H1 (cell line): ENCODE measurements at regions not wholly inside any gene's neighbourhood (a gene's known extent, or its start where the extent isn't known, plus 50 kb on each side); places are given as distances from the start of the nearest gene placed in this dataset.

ENCODE experiments used
- CTCF ChIA-PET: fragments of 300-600 bp; sonication (Branson Sonifier 250); formaldehyde crosslinking; loops from one replicate; lab custom pipeline; 2021; ENCODE audit not compliant: partially characterized antibody; lab: Charles Lee
- POLR2A ChIA-PET: fragments of 300-600 bp; sonication (Branson Sonifier 250); formaldehyde crosslinking; loops from one replicate; lab custom pipeline; 2021; ENCODE audit warnings: inconsistent platforms; ENCODE audit not compliant: partially characterized antibody; lab: Charles Lee
- DNase-seq, 2 experiments: peaks; one replicate each; pipeline versions ENCODE4 v3.0.0 to v3.0.0-alpha.2; 2010 to 2022; ENCODE audit warnings: low spot score in 2 of 2, low read depth in 1 of 2, mixed read lengths in 1 of 2
- FAIRE-seq: peaks from 2 replicates; lab custom pipeline; 2011; peaks lifted over from hg19 to GRCh38; lab: Jason Lieb, UNC
- H2AFZ ChIP-seq: 2 replicates; pipeline ENCODE4 v1.8.1; 2012; ENCODE audit warnings: low read length, inconsistent platforms
- H2AK5ac ChIP-seq: 2 replicates; pipeline ENCODE4 v1.6.1; 2013; ENCODE audit warnings: low read depth, low read length
- H2BK120ac ChIP-seq: replicated peaks from 2 replicates; pipeline ENCODE3; 2013; ENCODE audit warnings: low read depth, low read length, inconsistent platforms
- H2BK12ac ChIP-seq: 2 replicates; pipeline ENCODE4 v1.6.1; 2013; ENCODE audit warnings: low read depth, low read length
- H2BK15ac ChIP-seq: 2 replicates; pipeline ENCODE4 v1.6.1; 2013; ENCODE audit warnings: low read length
- H2BK20ac ChIP-seq: 2 replicates; pipeline ENCODE4 v1.6.1; 2013; ENCODE audit warnings: low read length
- H2BK5ac ChIP-seq: 2 replicates; pipeline ENCODE4 v1.6.1; 2013; ENCODE audit warnings: low read depth, low read length
- H3K14ac ChIP-seq: 2 replicates; pipeline ENCODE4 v1.6.1; 2013; ENCODE audit warnings: inconsistent platforms; ENCODE audit not compliant: insufficient read length
- H3K18ac ChIP-seq: 2 replicates; pipeline ENCODE4 v1.6.1; 2013; ENCODE audit warnings: low read length; ENCODE audit errors: extremely low read depth
- H3K23ac ChIP-seq: 2 replicates; pipeline ENCODE4 v1.6.1; 2013; ENCODE audit warnings: inconsistent platforms; ENCODE audit not compliant: insufficient read length
- H3K23me2 ChIP-seq: 2 replicates; pipeline ENCODE4 v1.6.1; 2013; ENCODE audit warnings: low read depth, low read length
- H3K27ac ChIP-seq: 2 replicates; pipeline ENCODE4 v1.6.1; 2011; ENCODE audit warnings: low read depth, low read length, inconsistent platforms
- H3K27me3 ChIP-seq, 4 experiments: replicated peaks in 1 of 4; 1 replicate in 1 of 4; 2 replicates in 3 of 4; pipeline versions ENCODE4 v1.6.1 to v1.8.1; 2011 to 2013; ENCODE audit warnings: low read length in 3 of 4, mild to moderate bottlenecking in 3 of 4, inconsistent platforms in 2 of 4, mixed read lengths in 2 of 4, moderate library complexity in 1 of 4; ENCODE audit not compliant: control insufficient read depth in 3 of 4, insufficient read depth in 3 of 4; ENCODE audit errors: extremely low read depth in 1 of 4
- H3K36me3 ChIP-seq, 4 experiments: 2 replicates each; pipeline versions ENCODE4 v1.6.1 to v1.8.1; 2011 to 2013; ENCODE audit warnings: mild to moderate bottlenecking in 4 of 4, low read length in 3 of 4, moderate library complexity in 2 of 4, control low read depth in 1 of 4, inconsistent platforms in 1 of 4; ENCODE audit not compliant: insufficient read depth in 4 of 4, control insufficient read depth in 2 of 4
- H3K4ac ChIP-seq: replicated peaks from 2 replicates; pipeline ENCODE3; 2013; ENCODE audit warnings: low read length, low read depth, mixed read lengths, inconsistent platforms; ENCODE audit not compliant: insufficient read length
- H3K4me1 ChIP-seq, 4 experiments: replicated peaks in 1 of 4; 1 replicate in 1 of 4; 2 replicates in 3 of 4; pipeline versions ENCODE4 v1.6.1 to v1.8.1; 2011 to 2013; ENCODE audit warnings: low read length in 3 of 4, inconsistent platforms in 2 of 4, mixed read lengths in 1 of 4; ENCODE audit not compliant: insufficient read depth in 4 of 4, control insufficient read depth in 3 of 4
- H3K4me2 ChIP-seq, 2 experiments: 2 replicates each; pipeline versions ENCODE4 v1.6.1 to v1.8.1; 2011 to 2013; ENCODE audit warnings: low read depth in 2 of 2, low read length in 2 of 2, control low read depth in 1 of 2, inconsistent platforms in 1 of 2, mild to moderate bottlenecking in 1 of 2; ENCODE audit not compliant: insufficient read depth in 1 of 2
- H3K4me3 ChIP-seq, 4 experiments: fragments of 200-600, 300-600 bp in 1 of 4; sonication (generic), shearing (Covaris generic), sonication (Bioruptor Twin) in 1 of 4; 2 replicates each; pipeline versions ENCODE4 v1.5.1 to v1.8.1; 2011 to 2016; ENCODE audit warnings: low read length in 4 of 4, low read depth in 3 of 4, control low read depth in 2 of 4, inconsistent platforms in 2 of 4, mild to moderate bottlenecking in 2 of 4, mixed read lengths in 1 of 4, moderate library complexity in 1 of 4; ENCODE audit not compliant: insufficient read depth in 2 of 4; ENCODE audit errors: extremely low read depth in 1 of 4
- H3K56ac ChIP-seq: replicated peaks from 2 replicates; pipeline ENCODE3; 2013; ENCODE audit warnings: low read depth, mild to moderate bottlenecking, mixed read lengths, low read length, inconsistent platforms; ENCODE audit not compliant: insufficient read length
- H3K79me1 ChIP-seq: 2 replicates; pipeline ENCODE4 v1.6.1; 2013; ENCODE audit warnings: low read depth, low read length, control low read depth
- H3K79me2 ChIP-seq, 2 experiments: 2 replicates each; pipeline versions ENCODE4 v1.6.1 to v1.8.1; 2012 to 2013; ENCODE audit warnings: low read length in 2 of 2, mild to moderate bottlenecking in 2 of 2, inconsistent platforms in 1 of 2; ENCODE audit not compliant: insufficient read depth in 2 of 2, control insufficient read depth in 1 of 2
- H3K9ac ChIP-seq, 4 experiments: replicated peaks in 1 of 4; 1 replicate in 1 of 4; 2 replicates in 3 of 4; pipeline versions ENCODE4 v1.6.1 to v1.8.1; 2011 to 2013; ENCODE audit warnings: low read depth in 3 of 4, low read length in 3 of 4, control low read depth in 2 of 4, mild to moderate bottlenecking in 2 of 4, moderate library complexity in 2 of 4, inconsistent platforms in 1 of 4; ENCODE audit errors: extremely low read depth in 1 of 4
- H3K9me3 ChIP-seq, 2 experiments: 2 replicates each; pipeline versions ENCODE4 v1.6.1 to v1.8.1; 2012 to 2013; ENCODE audit warnings: mild to moderate bottlenecking in 2 of 2, moderate library complexity in 2 of 2, control low read depth in 1 of 2, inconsistent platforms in 1 of 2, low read depth in 1 of 2, low read length in 1 of 2, mixed read lengths in 1 of 2; ENCODE audit not compliant: insufficient read depth in 2 of 2
- H4K20me1 ChIP-seq, 2 experiments: replicated peaks in 1 of 2; 2 replicates each; pipeline versions ENCODE3 to v1.8.1; 2011 to 2013; ENCODE audit warnings: inconsistent platforms in 2 of 2, low read length in 2 of 2, mild to moderate bottlenecking in 1 of 2; ENCODE audit not compliant: insufficient read depth in 2 of 2, control insufficient read depth in 1 of 2
- H4K5ac ChIP-seq: 2 replicates; pipeline ENCODE4 v1.6.1; 2013; ENCODE audit warnings: low read length, low read depth, mixed read lengths, inconsistent platforms; ENCODE audit not compliant: insufficient read length
- H4K8ac ChIP-seq: 2 replicates; pipeline ENCODE4 v1.8.0; 2013; ENCODE audit warnings: mild to moderate bottlenecking, moderate library complexity, low read length, inconsistent platforms; ENCODE audit not compliant: insufficient read depth; ENCODE audit errors: extremely low read depth
- H4K91ac ChIP-seq: replicated peaks from 2 replicates; pipeline ENCODE3; 2013; ENCODE audit warnings: low read length, mixed read lengths, inconsistent platforms; ENCODE audit not compliant: insufficient read length
- ATF3 ChIP-seq: IDR thresholded peaks from 2 replicates; pipeline ENCODE4 v1.6.1; 2011; ENCODE audit warnings: low read depth, mild to moderate bottlenecking, low read length; ENCODE audit not compliant: insufficient read depth
- CHD2 ChIP-seq: IDR thresholded peaks from 2 replicates; pipeline ENCODE4 v1.6.1; 2012; ENCODE audit warnings: low read length, improper control_type of control experiment
- CREB1 ChIP-seq: IDR thresholded peaks from 2 replicates; pipeline ENCODE4 v1.6.1; 2012; ENCODE audit warnings: inconsistent platforms
- SIRT6 ChIP-seq: IDR thresholded peaks from one replicate; pipeline ENCODE4 v1.7.1; 2012; ENCODE audit warnings: low read length, inconsistent platforms
- WGBS, 2 experiments: shearing (Covaris generic) in 1 of 2; methylation state at CpG; one replicate each; pipeline versions ENCODE4 v1.1.6 to v1.1.7; 2013 to 2015; ENCODE audit warnings: low lambda C conversion rate in 2 of 2, mixed read lengths in 2 of 2, inconsistent platforms in 1 of 2, low coverage in 1 of 2, missing lambda C conversion rate in 1 of 2; ENCODE audit not compliant: insufficient replicate concordance in 2 of 2, insufficient coverage in 1 of 2, insufficient read length in 1 of 2; ENCODE audit errors: extremely low coverage in 1 of 2, missing lambda C conversion rate in 1 of 2; 5-methylcytosine and 5-hydroxymethylcytosine counted together

GRCh38 chr7:18153183-18153748, 125.6 kb upstream of the PRPS1L1 start:
- H2BK5ac ChIP-seq, result no peak overlapping the region
- H2AFZ ChIP-seq, result 0 out of 2 replicates have a peak overlapping the region, but pooled peaks have one; percentile 52
- H3K56ac ChIP-seq, result no peak overlapping the region
- DNase-seq, result no peak
- H4K91ac ChIP-seq, result no peak overlapping the region
- no peak overlapping the region for H3K4ac ChIP-seq
- H3K23ac ChIP-seq, result no peak overlapping the region
- H2BK12ac ChIP-seq, result no peak overlapping the region
- H3K14ac ChIP-seq, result no peak overlapping the region
- no peak overlapping the region for H2AK5ac ChIP-seq
- 90% methylated on average over 6 of the region's 6 CpGs; no CpG with 5 or more reads in 1 of the 2 experiments for WGBS, 2 experiments
- no peaks in the 10 kb centered on the region for H3K9me3 ChIP-seq
- no peak overlapping the region for H3K4me3 ChIP-seq
- H3K79me1 ChIP-seq, result no peaks in the 10 kb centered on the region
- H2BK20ac ChIP-seq, result no peak overlapping the region
- no peaks in the 10 kb centered on the region for H3K27me3 ChIP-seq
- no peak overlapping the region for H3K4me2 ChIP-seq
- no peak overlapping the region for H3K9ac ChIP-seq
- no peak overlapping the region for H3K27ac ChIP-seq
- H3K36me3 ChIP-seq, result no peaks in the 10 kb centered on the region
- no peaks in the 10 kb centered on the region for H3K4me1 ChIP-seq
- FAIRE-seq, result no peak
- no peak overlapping the region for H3K18ac ChIP-seq
- H3K23me2 ChIP-seq, result no peaks in the 10 kb centered on the region
- CTCF ChIA-PET, result no interaction called here
- no peak overlapping the region for H4K8ac ChIP-seq
- TF ChIP-seq SIRT6, result no peak
- no peak for TF ChIP-seq CHD2
- no peak for TF ChIP-seq CREB1
- no peak for TF ChIP-seq ATF3
- TF ChIP-seq, all 59 proteins: peak for 0
- H2BK120ac ChIP-seq, result no peak overlapping the region
- no peak overlapping the region for H4K5ac ChIP-seq
- POLR2A ChIA-PET, result interaction anchor here (0.6 kb wide), 1 partner anchor 36 kb away, joined by 3 read pairs; no protein-coding TSS in a partner anchor
- no peaks in the 10 kb centered on the region for H4K20me1 ChIP-seq
- no peak overlapping the region for H2BK15ac ChIP-seq
- H3K79me2 ChIP-seq, result no peaks in the 10 kb centered on the region
